Activated CD8-positive, alpha-beta T cell treated with anti-CD3 and anti-CD28 coated beads for 36 hours (primary cell): ENCODE measurements at regions not wholly inside any gene's neighbourhood (a gene's known extent, or its start where the extent isn't known, plus 50 kb on each side); places are given as distances from the start of the nearest gene placed in this dataset.
"Not testable (repeated sequence)": the region's sequence is repeated elsewhere in the genome, so short reads cannot be mapped to it uniquely, and the experiment has no call there.

Experiments
- ATAC-seq: fragments of 200-7000 bp; cut with Tn5 transposase; one replicate; pipeline ENCODE4 v1.10.0; 2021; ENCODE audit warnings: mild to moderate bottlenecking, moderate library complexity
- CTCF ChIA-PET: fragments of 350-600 bp; sonication (Branson Sonifier 250); formaldehyde crosslinking; loops from one replicate; lab custom pipeline; 2021; ENCODE audit warnings: antibody characterized with exemption; lab: Charles Lee
- POLR2A ChIA-PET: fragments of 350-600 bp; sonication (Branson Sonifier 250); formaldehyde crosslinking; loops from one replicate; lab custom pipeline; 2021; ENCODE audit warnings: antibody characterized with exemption; lab: Charles Lee
- DNase-seq: peaks from one replicate; pipeline ENCODE4 v3.0.0-alpha.2; 2020
- H3K27ac Mint-ChIP-seq: one replicate; pipeline ENCODE4 v1.8.0; 2021; ENCODE audit warnings: mild to moderate bottlenecking, mixed read lengths
- H3K27me3 Mint-ChIP-seq: one replicate; pipeline ENCODE4 v1.8.0; 2021; ENCODE audit warnings: mixed read lengths
- H3K36me3 Mint-ChIP-seq: one replicate; pipeline ENCODE4 v1.8.0; 2021; ENCODE audit warnings: low read depth, mixed read lengths
- H3K4me1 Mint-ChIP-seq: one replicate; pipeline ENCODE4 v1.8.0; 2021; ENCODE audit warnings: low read depth, mixed read lengths
- H3K4me3 Mint-ChIP-seq: one replicate; pipeline ENCODE4 v1.8.0; 2021; ENCODE audit warnings: mild to moderate bottlenecking, moderate library complexity, mixed read lengths
- H3K9me3 Mint-ChIP-seq: one replicate; pipeline ENCODE4 v1.8.0; 2021; ENCODE audit warnings: mixed read lengths
- CTCF ChIP-seq: fragments of 200-600 bp; IDR thresholded peaks from one replicate; pipeline ENCODE4 v1.8.0; 2022; ENCODE audit warnings: antibody characterized with exemption, mild to moderate bottlenecking
- intact Hi-C: fragments of 100-400 bp; cut with micrococcal nuclease; formaldehyde crosslinking; loops from one replicate; pipeline ENCODE4 v1.10.0; 2022

GRCh38 chr6:74577619-74578018 is 628.2 kb downstream of the COL12A1 start:
- no peak for ATAC-seq
- no peak for TF ChIP-seq CTCF
- no peak overlapping the region for H3K27ac Mint-ChIP-seq
- no peaks in the 10 kb centered on the region for H3K36me3 Mint-ChIP-seq
- peaks cover 2% of the 10 kb centered on the region for H3K27me3 Mint-ChIP-seq
- ChIA-PET CTCF (no interaction called here), POLR2A (no interaction called here)
- H3K4me3 Mint-ChIP-seq, result no peak overlapping the region
- no peaks in the 10 kb centered on the region for H3K4me1 Mint-ChIP-seq
- intact Hi-C loops, result no loop called here
- no peaks in the 10 kb centered on the region for H3K9me3 Mint-ChIP-seq
- DNase-seq, result no peak

- DNase-seq (no peak), ATAC-seq (no peak)
- Mint-ChIP-seq H3K4me1 (no peaks in the 10 kb centered on the region), H3K9me3 (no peaks in the 10 kb centered on the region), H3K27ac (no peak overlapping the region), H3K4me3 (no peak overlapping the region), H3K36me3 (no peaks in the 10 kb centered on the region), H3K27me3 (no peaks in the 10 kb centered on the region)
- intact Hi-C loops, result no loop called here
- ChIA-PET CTCF (interaction anchor here (1.3 kb wide), 1 partner anchor 10 kb away, joined by 3 read pairs; no protein-coding TSS in a partner anchor), POLR2A (no interaction called here)
- TF ChIP-seq CTCF, result peak; percentile 25
These were observed 631.1 kb downstream of the COL12A1 start for GRCh38 chr6:74574794-74575193.

- no peak overlapping the region for H3K4me3 Mint-ChIP-seq
- H3K27ac Mint-ChIP-seq, result no peak overlapping the region
- no peaks in the 10 kb centered on the region for H3K4me1 Mint-ChIP-seq
- H3K9me3 Mint-ChIP-seq, result no peaks in the 10 kb centered on the region
- no peaks in the 10 kb centered on the region for H3K36me3 Mint-ChIP-seq
- H3K27me3 Mint-ChIP-seq, result no peaks in the 10 kb centered on the region
- ChIA-PET POLR2A (no interaction called here), CTCF (no interaction called here)
- ATAC-seq (no peak), DNase-seq (no peak)
- TF ChIP-seq CTCF, result no peak
- intact Hi-C loops, result no loop called here
These were observed 632.2 kb downstream of the COL12A1 start for GRCh38 chr6:74573613-74574012.

GRCh38 chr6:74570044-74570443 is 635.8 kb downstream of the COL12A1 start:
- Mint-ChIP-seq H3K9me3 (no peaks in the 10 kb centered on the region), H3K27me3 (no peaks in the 10 kb centered on the region), H3K27ac (no peak overlapping the region), H3K4me3 (no peak overlapping the region), H3K4me1 (no peaks in the 10 kb centered on the region), H3K36me3 (no peaks in the 10 kb centered on the region)
- no peak for TF ChIP-seq CTCF
- DNase-seq (no peak), ATAC-seq (no peak)
- intact Hi-C loops, result no loop called here
- POLR2A ChIA-PET, result no interaction called here
- CTCF ChIA-PET, result no interaction called here

GRCh38 chr6:74568861-74569260 is 637.0 kb downstream of the COL12A1 start:
- ChIA-PET POLR2A (no interaction called here), CTCF (no interaction called here)
- Mint-ChIP-seq H3K27me3 (no peaks in the 10 kb centered on the region), H3K4me1 (no peaks in the 10 kb centered on the region), H3K27ac (no peak overlapping the region), H3K9me3 (no peaks in the 10 kb centered on the region), H3K4me3 (no peak overlapping the region), H3K36me3 (no peaks in the 10 kb centered on the region)
- intact Hi-C loops, result no loop called here
- ATAC-seq (no peak), DNase-seq (no peak)
- TF ChIP-seq CTCF, result no peak

GRCh38 chr6:74567923-74568290 is 637.9 kb downstream of the COL12A1 start:
- CTCF ChIA-PET, ATAC-seq, DNase-seq, H3K4me1 Mint-ChIP-seq, H3K27ac Mint-ChIP-seq, H3K36me3 Mint-ChIP-seq, H3K4me3 Mint-ChIP-seq, H3K9me3 Mint-ChIP-seq, POLR2A ChIA-PET, intact Hi-C loops, H3K27me3 Mint-ChIP-seq: not testable (repeated sequence)
